ENCODE measurements at regions not wholly inside any gene's neighbourhood (a gene's known extent, or its start where the extent isn't known, plus 50 kb on each side); places are given as distances from the start of the nearest gene placed in this dataset.

- H3K27me3 Mint-ChIP-seq (ENCODE audit: insufficient read depth, unreplicated experiment) = peaks cover 51% of the 10 kb centered on the region
- H3K4me1 Mint-ChIP-seq (ENCODE audit: insufficient read depth, unreplicated experiment) = peaks cover 7% of the 10 kb centered on the region
- no peaks in the 10 kb centered on the region for H3K9me3 Mint-ChIP-seq (ENCODE audit: unreplicated experiment)
- no peak overlapping the region for H3K4me3 Mint-ChIP-seq (ENCODE audit: unreplicated experiment)
- intact Hi-C loops (cut with micrococcal nuclease) = loop anchor here (10.0 kb wide), 1 partner anchor 416 kb away; no protein-coding TSS in a partner anchor
- BruUV-seq (replicated peaks) = no TSS peak
- no peak overlapping the region for H3K27ac Mint-ChIP-seq (ENCODE audit: low read depth, unreplicated experiment)
- TF ChIP-seq CTCF (IDR thresholded peaks at IDR 0.05; ENCODE audit: unreplicated experiment) = no peak
- H3K36me3 Mint-ChIP-seq (ENCODE audit: insufficient read depth, unreplicated experiment) = no peaks in the 10 kb centered on the region
- ChIA-PET POLR2A (no interaction called here), CTCF (no interaction called here)
- DNase-seq (ENCODE audit: unreplicated experiment) = no peak
Measured at GRCh38 chr6:168870982-168871381, 382.7 kb downstream of the THBS2 start.

- no peaks in the 10 kb centered on the region for H3K36me3 Mint-ChIP-seq (ENCODE audit: insufficient read depth, unreplicated experiment)
- H3K9me3 Mint-ChIP-seq (ENCODE audit: unreplicated experiment) = no peaks in the 10 kb centered on the region
- ChIA-PET POLR2A (no interaction called here), CTCF (interaction anchor here (0.6 to 1.5 kb wide), 2 partner anchors 25 to 529 kb away, joined by 6 to 7 read pairs; no protein-coding TSS in a partner anchor)
- TF ChIP-seq CTCF (IDR thresholded peaks at IDR 0.05; ENCODE audit: unreplicated experiment) = no peak
- H3K27ac Mint-ChIP-seq (ENCODE audit: low read depth, unreplicated experiment) = no peak overlapping the region
- no TSS peak for BruUV-seq (replicated peaks)
- peaks cover 13% of the 10 kb centered on the region for H3K4me1 Mint-ChIP-seq (ENCODE audit: insufficient read depth, unreplicated experiment)
- no peak for DNase-seq (ENCODE audit: unreplicated experiment)
- no peak overlapping the region for H3K4me3 Mint-ChIP-seq (ENCODE audit: unreplicated experiment)
- intact Hi-C loops (cut with micrococcal nuclease) = no loop called here
- peaks cover 37% of the 10 kb centered on the region for H3K27me3 Mint-ChIP-seq (ENCODE audit: insufficient read depth, unreplicated experiment)
Measured at GRCh38 chr6:168867247-168868102, 386.2 kb downstream of the THBS2 start.

- no peak for DNase-seq (ENCODE audit: unreplicated experiment)
- no peaks in the 10 kb centered on the region for H3K36me3 Mint-ChIP-seq (ENCODE audit: insufficient read depth, unreplicated experiment)
- POLR2A ChIA-PET = interaction anchor here (0.8 kb wide), 1 partner anchor 9 kb away, joined by 3 read pairs; no protein-coding TSS in a partner anchor
- H3K27me3 Mint-ChIP-seq (ENCODE audit: insufficient read depth, unreplicated experiment) = peaks cover 28% of the 10 kb centered on the region
- TF ChIP-seq CTCF (IDR thresholded peaks at IDR 0.05; ENCODE audit: unreplicated experiment) = no peak
- intact Hi-C loops (cut with micrococcal nuclease) = no loop called here
- no peak overlapping the region for H3K27ac Mint-ChIP-seq (ENCODE audit: low read depth, unreplicated experiment)
- no peaks in the 10 kb centered on the region for H3K9me3 Mint-ChIP-seq (ENCODE audit: unreplicated experiment)
- no TSS peak for BruUV-seq (replicated peaks)
- H3K4me3 Mint-ChIP-seq (ENCODE audit: unreplicated experiment) = no peak overlapping the region
- CTCF ChIA-PET = interaction anchor here (0.6 to 1.5 kb wide), 3 partner anchors 26 to 331 kb away, joined by 3 to 7 read pairs (median 4); no protein-coding TSS in a partner anchor
- H3K4me1 Mint-ChIP-seq (ENCODE audit: insufficient read depth, unreplicated experiment) = peaks cover 9% of the 10 kb centered on the region
Measured at GRCh38 chr6:168866534-168866933, 387.1 kb downstream of the THBS2 start.

GRCh38 chr6:168865522-168865921, 388.1 kb downstream of the THBS2 start:
- CTCF ChIA-PET = interaction anchor here (0.9 to 1.5 kb wide), 3 partner anchors 16 to 495 kb away, joined by 3 to 7 read pairs (median 3); no protein-coding TSS in a partner anchor
- POLR2A ChIA-PET = interaction anchor here (0.7 to 0.8 kb wide), 2 partner anchors 9 to 10 kb away, joined by 3 read pairs; no protein-coding TSS in a partner anchor
- H3K4me1 Mint-ChIP-seq (ENCODE audit: insufficient read depth, unreplicated experiment) = peaks cover 6% of the 10 kb centered on the region

More at GRCh38 chr6:168865522-168865921, 388.1 kb downstream of the THBS2 start:
- no peak for DNase-seq (ENCODE audit: unreplicated experiment)
- peaks cover 20% of the 10 kb centered on the region for H3K27me3 Mint-ChIP-seq (ENCODE audit: insufficient read depth, unreplicated experiment)
- no peak for TF ChIP-seq CTCF (IDR thresholded peaks at IDR 0.05; ENCODE audit: unreplicated experiment)
- no peak overlapping the region for H3K27ac Mint-ChIP-seq (ENCODE audit: low read depth, unreplicated experiment)
- H3K4me3 Mint-ChIP-seq (ENCODE audit: unreplicated experiment) = no peak overlapping the region
- intact Hi-C loops (cut with micrococcal nuclease) = no loop called here
- no TSS peak for BruUV-seq (replicated peaks)
- H3K9me3 Mint-ChIP-seq (ENCODE audit: unreplicated experiment) = no peaks in the 10 kb centered on the region
- H3K36me3 Mint-ChIP-seq (ENCODE audit: insufficient read depth, unreplicated experiment) = no peaks in the 10 kb centered on the region

All from MCF 10A (cell line).